Central memory CD8-positive, alpha-beta T cell (primary cell): ENCODE measurements at regions not wholly inside any gene's neighbourhood (a gene's known extent, or its start where the extent isn't known, plus 50 kb on each side); places are given as distances from the start of the nearest gene placed in this dataset.

Experiments used
- ATAC-seq: fragments of 150-1000 bp; cut with Tn5 transposase; replicated peaks from 2 replicates; pipeline ENCODE4 v1.10.0; 2022; ENCODE audit warnings: mild to moderate bottlenecking, moderate FRiP score, moderate number of reproducible peaks; ENCODE audit not compliant: poor library complexity, severe bottlenecking; ENCODE audit errors: extremely low read depth
- DNase-seq, 2 donors: peaks; one replicate each; pipeline ENCODE4 v3.0.0; 2021; ENCODE audit warnings: low spot score in 2 of 2
- H3K27ac Mint-ChIP-seq: one replicate; pipeline ENCODE4 v1.8.0; 2022; ENCODE audit warnings: low read depth, mild to moderate bottlenecking, moderate library complexity, mixed read lengths
- H3K27me3 Mint-ChIP-seq: one replicate; pipeline ENCODE4 v1.8.0; 2022; ENCODE audit warnings: mixed read lengths
- H3K36me3 Mint-ChIP-seq: one replicate; pipeline ENCODE4 v1.8.0; 2022; ENCODE audit warnings: mild to moderate bottlenecking, moderate library complexity, mixed read lengths; ENCODE audit not compliant: insufficient read depth
- H3K4me1 Mint-ChIP-seq: one replicate; pipeline ENCODE4 v1.8.0; 2022; ENCODE audit warnings: mixed read lengths
- H3K4me3 Mint-ChIP-seq: one replicate; pipeline ENCODE4 v1.8.0; 2022; ENCODE audit warnings: mild to moderate bottlenecking, moderate library complexity, mixed read lengths
- H3K9me3 Mint-ChIP-seq: one replicate; pipeline ENCODE4 v1.8.0; 2022; ENCODE audit warnings: mixed read lengths

DNA sequence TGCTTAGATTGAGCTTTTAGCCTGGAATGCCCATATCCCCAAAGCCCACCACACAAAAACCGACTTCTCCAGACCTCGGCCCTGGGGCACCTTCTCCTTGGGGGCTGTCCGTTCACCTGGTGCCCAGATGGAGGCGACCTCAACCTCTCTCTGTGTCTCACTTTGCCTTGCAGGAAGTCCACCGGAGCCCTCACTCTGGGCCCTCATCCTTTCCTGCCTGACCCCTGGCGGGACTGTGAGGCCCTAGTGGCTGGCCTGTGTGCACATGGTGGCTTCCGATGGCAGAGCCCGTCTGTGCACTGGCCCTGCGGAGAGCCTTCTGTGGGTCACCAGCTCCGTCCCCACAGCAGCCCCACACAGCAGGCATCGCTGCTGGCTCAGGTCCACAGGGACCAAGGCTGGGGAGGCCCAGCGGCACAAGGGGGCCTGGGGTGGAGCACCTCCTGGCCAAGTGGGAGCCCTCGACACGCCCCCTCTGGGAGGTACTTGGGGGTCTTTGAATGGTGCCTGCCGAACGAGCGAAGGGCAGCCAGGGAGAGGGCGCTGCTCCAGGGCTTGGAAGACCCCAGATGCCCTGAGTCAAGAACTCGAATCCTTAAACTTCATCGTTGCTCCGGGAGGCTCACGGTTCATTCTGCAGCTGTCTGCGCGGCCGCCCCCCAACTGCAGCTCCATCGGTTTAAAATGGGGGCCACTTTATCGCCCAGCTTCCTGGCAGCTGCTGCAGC lies 97.2 kb upstream of the ADRA2C start:
- DNase-seq (no peak), ATAC-seq (no peak)
- H3K9me3 Mint-ChIP-seq: peaks cover 6% of the 10 kb centered on the region
- H3K27ac Mint-ChIP-seq: no peak overlapping the region
- peaks cover 22% of the 10 kb centered on the region for H3K27me3 Mint-ChIP-seq
- H3K4me3 Mint-ChIP-seq: no peak overlapping the region
- H3K4me1 Mint-ChIP-seq: no peaks in the 10 kb centered on the region
- no peaks in the 10 kb centered on the region for H3K36me3 Mint-ChIP-seq

DNA sequence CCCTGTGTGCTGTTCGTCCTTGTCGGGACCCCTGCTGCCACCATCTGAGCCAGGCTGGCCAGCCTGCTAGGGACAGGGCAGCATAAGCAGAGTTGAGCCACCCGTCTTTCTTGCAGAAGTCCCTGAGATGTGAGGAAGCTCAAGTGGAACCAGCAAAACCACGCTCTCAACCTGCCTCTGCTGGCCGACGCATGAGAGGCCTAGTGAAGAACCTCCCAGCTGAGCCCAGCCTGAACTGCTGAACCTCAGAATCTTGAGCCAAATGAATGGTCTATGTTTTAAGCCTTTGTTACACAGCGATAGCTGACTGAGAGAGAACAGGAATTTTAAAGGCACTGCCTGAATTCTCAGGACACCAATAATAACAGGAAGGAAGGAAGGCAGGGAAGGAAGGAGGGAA lies 98.9 kb upstream of the ADRA2C start:
- no peak for DNase-seq
- H3K27ac Mint-ChIP-seq: no peak overlapping the region
- ATAC-seq: no peak
- H3K4me3 Mint-ChIP-seq: no peak overlapping the region
- no peaks in the 10 kb centered on the region for H3K4me1 Mint-ChIP-seq
- H3K36me3 Mint-ChIP-seq: no peaks in the 10 kb centered on the region
- no peaks in the 10 kb centered on the region for H3K9me3 Mint-ChIP-seq
- H3K27me3 Mint-ChIP-seq: peaks cover 13% of the 10 kb centered on the region

DNA sequence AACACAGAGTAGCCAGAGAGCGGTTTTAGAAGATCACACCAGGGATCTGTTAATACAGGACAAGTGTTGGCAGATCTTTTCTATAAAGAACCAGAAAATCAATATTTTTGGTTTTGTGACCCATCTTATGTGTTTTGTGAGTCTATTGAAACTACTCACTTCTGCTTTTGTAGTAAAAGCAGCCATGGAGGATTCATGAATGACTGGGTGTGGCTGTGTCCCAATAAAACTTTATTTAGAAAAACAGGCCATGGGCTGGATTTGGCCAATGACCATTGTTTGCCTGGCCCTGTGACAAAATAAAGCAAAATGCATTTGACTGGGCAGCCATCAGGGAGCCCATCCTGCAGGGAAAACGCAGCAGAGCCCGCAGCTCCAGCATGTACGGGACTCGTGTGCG lies 99.9 kb upstream of the ADRA2C start:
- H3K36me3 Mint-ChIP-seq: no peaks in the 10 kb centered on the region
- no peak overlapping the region for H3K4me3 Mint-ChIP-seq
- H3K27me3 Mint-ChIP-seq: peaks cover 5% of the 10 kb centered on the region
- ATAC-seq (no peak), DNase-seq (no peak)
- H3K27ac Mint-ChIP-seq: no peak overlapping the region
- no peaks in the 10 kb centered on the region for H3K4me1 Mint-ChIP-seq
- H3K9me3 Mint-ChIP-seq: no peaks in the 10 kb centered on the region

DNA sequence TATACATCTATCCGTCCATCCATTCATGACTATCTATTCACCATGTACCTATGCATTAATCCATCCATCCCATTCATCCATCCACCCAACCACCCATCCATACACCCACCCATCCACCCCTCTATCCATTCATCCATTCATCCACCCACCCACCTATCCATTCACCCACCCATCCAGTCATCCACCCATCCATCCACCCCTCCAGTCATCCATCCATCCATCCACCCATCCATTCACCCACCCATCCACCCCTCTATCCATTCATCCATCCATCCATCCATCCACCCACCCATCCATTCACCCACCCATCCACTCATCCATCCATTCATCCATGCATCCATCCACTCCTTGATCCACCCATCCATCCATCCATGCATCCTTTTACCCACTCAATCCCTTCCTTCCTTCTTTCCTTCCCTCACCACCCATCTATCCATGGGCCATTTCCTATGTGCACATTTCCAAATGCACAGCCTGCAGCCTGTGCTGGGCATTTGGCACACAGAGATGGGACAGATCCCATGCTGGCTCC lies 100.8 kb upstream of the ADRA2C start:
- H3K4me3 Mint-ChIP-seq: no peak overlapping the region
- no peak overlapping the region for H3K27ac Mint-ChIP-seq
- H3K36me3 Mint-ChIP-seq: no peaks in the 10 kb centered on the region
- ATAC-seq: no peak
- no peak for DNase-seq
- H3K27me3 Mint-ChIP-seq: no peaks in the 10 kb centered on the region
- no peaks in the 10 kb centered on the region for H3K4me1 Mint-ChIP-seq
- no peaks in the 10 kb centered on the region for H3K9me3 Mint-ChIP-seq

DNA sequence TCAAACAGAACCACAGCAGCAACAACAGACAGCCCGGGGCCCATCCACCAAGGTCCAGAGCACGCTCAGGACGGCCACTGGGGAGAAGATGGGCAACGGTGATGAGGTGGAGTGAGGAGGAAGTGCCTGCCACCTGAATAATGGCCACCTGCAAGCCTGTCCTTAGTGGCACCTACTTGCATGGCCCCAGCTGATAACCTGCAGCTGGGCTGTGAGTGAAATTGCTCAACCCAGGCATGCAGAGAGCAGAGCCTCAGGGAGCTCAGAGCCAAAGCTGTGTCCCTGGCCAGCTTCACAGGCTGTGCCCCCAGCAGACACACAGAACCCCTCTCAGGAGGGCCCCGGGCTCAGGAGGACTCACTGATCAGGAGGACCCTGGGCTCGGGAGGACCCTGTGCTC lies 102.4 kb upstream of the ADRA2C start:
- Mint-ChIP-seq H3K27ac (no peak overlapping the region), H3K36me3 (no peaks in the 10 kb centered on the region), H3K27me3 (peaks cover 5% of the 10 kb centered on the region), H3K4me3 (no peak overlapping the region), H3K4me1 (no peaks in the 10 kb centered on the region), H3K9me3 (no peaks in the 10 kb centered on the region)
- DNase-seq (no peak), ATAC-seq (no peak)

DNA sequence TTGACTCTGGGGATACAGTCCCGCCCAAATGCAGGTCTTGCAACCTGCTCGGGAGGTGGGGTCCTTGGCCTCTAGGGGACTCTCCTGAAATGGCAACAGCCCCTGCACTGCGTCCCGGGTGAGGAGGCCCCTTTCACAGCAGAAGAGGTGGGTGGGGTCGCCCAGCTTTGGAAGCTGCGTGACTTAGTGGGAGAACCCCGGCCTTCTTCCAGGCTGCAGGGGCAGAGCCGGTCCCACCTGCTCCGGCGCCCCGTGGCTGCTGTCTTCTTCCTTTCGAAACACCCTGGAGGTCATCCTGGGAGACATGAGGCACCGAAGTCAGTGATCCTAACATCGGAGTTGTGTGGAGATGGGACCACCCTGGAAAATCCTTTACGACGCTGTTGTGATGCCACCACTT lies 103.7 kb upstream of the ADRA2C start:
- ATAC-seq (no peak), DNase-seq (no peak)
- no peak overlapping the region for H3K4me3 Mint-ChIP-seq
- H3K27me3 Mint-ChIP-seq: peaks cover 11% of the 10 kb centered on the region
- no peaks in the 10 kb centered on the region for H3K4me1 Mint-ChIP-seq
- no peaks in the 10 kb centered on the region for H3K9me3 Mint-ChIP-seq
- no peak overlapping the region for H3K27ac Mint-ChIP-seq
- H3K36me3 Mint-ChIP-seq: no peaks in the 10 kb centered on the region

DNA sequence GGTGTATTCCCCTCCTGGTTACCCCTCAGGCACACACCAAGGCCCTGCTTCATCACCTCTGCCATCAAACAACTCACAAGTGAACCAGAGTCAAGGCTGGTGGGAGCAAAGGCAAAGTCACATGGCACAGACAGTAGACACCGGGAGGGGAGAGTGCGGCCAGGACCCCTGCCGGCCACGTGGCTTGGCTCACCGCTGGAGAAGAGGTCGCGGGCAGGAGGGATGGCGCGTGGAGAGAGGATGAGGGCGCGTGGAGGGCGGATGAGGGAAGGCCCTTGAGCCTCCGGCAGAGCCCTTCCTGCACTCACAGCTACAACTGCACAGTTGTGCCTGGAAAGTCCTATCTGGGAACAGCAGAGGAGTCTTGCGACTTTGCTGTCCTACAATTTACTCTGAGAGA lies 104.2 kb upstream of the ADRA2C start:
- ATAC-seq: no peak
- Mint-ChIP-seq H3K27me3 (peaks cover 11% of the 10 kb centered on the region), H3K36me3 (no peaks in the 10 kb centered on the region), H3K4me3 (no peak overlapping the region), H3K9me3 (no peaks in the 10 kb centered on the region), H3K4me1 (no peaks in the 10 kb centered on the region), H3K27ac (no peak overlapping the region)
- DNase-seq: no peak

DNA sequence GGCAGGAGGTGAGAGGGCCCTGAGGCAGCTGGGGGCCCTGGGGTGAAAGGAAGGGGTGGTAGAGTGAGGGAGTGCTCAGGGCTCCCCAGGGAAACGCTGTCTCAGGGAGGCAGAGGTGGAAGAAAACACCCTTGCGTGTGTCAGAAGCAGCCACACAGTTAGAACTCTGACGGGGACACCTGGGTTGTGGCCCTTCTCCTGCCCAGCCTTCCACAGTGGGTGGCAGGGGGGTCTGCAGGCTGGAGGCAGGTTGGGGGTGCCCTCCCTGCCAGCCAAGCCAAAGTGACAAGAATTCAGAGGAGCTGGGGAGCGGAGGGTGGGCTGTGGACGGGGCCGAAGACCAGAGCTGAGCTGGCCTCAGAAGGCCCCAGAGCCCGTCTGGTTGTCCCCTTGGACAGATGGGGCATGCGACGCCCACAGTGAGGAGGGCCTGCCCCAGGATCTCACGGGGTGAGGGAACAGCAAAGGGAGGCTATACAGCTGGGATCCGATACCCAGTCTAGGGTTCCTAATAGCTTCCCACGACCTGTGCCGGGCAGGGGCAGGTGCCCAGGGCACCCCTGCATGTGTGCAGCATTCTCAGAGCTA lies 105.2 kb upstream of the ADRA2C start:
- Mint-ChIP-seq H3K27ac (no peak overlapping the region), H3K36me3 (no peaks in the 10 kb centered on the region), H3K9me3 (no peaks in the 10 kb centered on the region), H3K4me1 (no peaks in the 10 kb centered on the region), H3K27me3 (peaks cover 19% of the 10 kb centered on the region), H3K4me3 (no peak overlapping the region)
- no peak for DNase-seq
- no peak for ATAC-seq

DNA sequence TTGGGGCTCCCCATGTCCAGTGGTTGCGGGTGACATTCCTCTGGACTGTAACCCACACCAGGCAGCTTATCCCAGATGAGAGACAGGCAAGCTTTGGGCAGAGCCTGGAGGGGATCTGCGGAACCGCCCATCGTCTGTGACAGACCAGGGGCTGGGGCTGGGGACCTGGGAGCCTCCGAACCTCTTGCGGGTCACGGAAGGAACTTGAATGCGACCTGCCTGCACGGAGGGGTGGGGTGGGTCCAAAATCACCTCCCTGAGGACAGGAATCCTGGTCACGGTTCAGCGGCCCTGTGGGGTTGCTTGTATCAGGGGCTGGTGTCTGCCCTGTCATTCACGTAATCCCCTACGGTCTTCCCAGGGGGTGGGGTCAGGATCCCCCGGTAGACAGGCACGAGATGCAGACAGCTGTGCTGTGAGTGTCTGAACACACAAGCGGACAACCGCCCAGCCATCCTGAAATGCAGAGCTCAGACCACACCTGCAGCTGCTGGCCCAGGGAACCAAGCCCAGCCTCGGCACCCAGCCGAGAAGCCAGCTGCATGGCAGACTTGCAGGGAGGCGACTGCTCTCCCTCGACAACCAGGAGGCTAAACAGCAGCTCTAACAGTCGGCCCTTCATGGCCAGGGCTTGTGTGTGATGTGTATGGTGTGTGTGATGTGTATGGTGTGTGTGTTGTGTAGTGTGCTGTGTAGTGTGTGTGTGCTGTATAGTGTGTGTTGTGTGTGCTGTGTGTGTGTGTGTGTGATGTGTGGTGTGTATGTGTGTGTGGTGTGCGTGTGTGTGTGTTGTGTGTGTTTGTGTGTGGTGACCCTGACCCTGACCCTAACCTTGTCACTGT lies 105.9 kb upstream of the ADRA2C start:
- H3K36me3 Mint-ChIP-seq: no peaks in the 10 kb centered on the region
- H3K27me3 Mint-ChIP-seq: peaks cover 23% of the 10 kb centered on the region
- no peaks in the 10 kb centered on the region for H3K4me1 Mint-ChIP-seq
- H3K4me3 Mint-ChIP-seq: no peak overlapping the region
- DNase-seq (no peak), ATAC-seq (no peak)
- no peaks in the 10 kb centered on the region for H3K9me3 Mint-ChIP-seq
- H3K27ac Mint-ChIP-seq: no peak overlapping the region

DNA sequence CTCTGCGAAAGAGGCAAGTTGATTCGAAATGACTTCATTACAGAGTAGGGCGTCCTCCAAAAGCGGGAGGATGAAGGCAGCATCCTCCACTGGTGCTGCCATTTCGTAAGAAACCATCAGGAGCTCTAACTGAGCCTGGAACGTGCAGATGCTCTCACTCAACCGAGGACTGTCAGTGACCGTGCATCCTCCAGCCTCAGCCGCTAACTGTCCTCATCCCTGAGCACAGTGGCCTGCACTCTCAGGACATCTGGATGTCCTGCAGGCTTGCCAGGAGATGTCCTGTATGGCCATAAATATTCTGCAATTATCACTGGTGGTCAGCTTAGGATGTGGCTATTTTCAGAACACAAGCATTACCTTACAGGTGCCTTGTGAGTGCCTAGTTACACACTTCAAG lies 107.1 kb upstream of the ADRA2C start:
- no peaks in the 10 kb centered on the region for H3K4me1 Mint-ChIP-seq
- H3K36me3 Mint-ChIP-seq: no peaks in the 10 kb centered on the region
- DNase-seq: no peak
- peaks cover 26% of the 10 kb centered on the region for H3K27me3 Mint-ChIP-seq
- no peak for ATAC-seq
- no peaks in the 10 kb centered on the region for H3K9me3 Mint-ChIP-seq
- H3K27ac Mint-ChIP-seq: no peak overlapping the region
- no peak overlapping the region for H3K4me3 Mint-ChIP-seq

DNA sequence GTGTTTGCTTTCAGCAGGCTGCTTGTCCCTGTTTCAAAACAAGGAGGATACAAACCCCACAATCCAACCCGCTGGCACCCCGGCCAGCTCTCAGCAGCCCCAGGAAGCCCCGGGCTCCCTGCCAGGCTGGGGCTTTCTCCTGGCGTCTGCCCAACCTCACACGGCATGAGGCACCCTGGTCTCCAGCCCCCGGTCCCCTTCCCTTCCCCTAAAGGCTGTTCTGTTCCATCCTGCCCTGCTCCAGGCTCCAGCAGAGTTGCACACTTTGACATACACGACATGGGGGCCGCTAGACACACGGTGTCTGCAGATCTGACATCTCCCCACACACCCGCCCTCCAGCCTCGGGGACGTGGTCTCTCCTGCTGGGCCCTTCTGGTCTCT lies 107.7 kb upstream of the ADRA2C start:
- DNase-seq: no peak
- no peak overlapping the region for H3K4me3 Mint-ChIP-seq
- no peak overlapping the region for H3K27ac Mint-ChIP-seq
- no peaks in the 10 kb centered on the region for H3K4me1 Mint-ChIP-seq
- H3K36me3 Mint-ChIP-seq: no peaks in the 10 kb centered on the region
- peaks cover 32% of the 10 kb centered on the region for H3K27me3 Mint-ChIP-seq
- no peaks in the 10 kb centered on the region for H3K9me3 Mint-ChIP-seq
- no peak for ATAC-seq

DNA sequence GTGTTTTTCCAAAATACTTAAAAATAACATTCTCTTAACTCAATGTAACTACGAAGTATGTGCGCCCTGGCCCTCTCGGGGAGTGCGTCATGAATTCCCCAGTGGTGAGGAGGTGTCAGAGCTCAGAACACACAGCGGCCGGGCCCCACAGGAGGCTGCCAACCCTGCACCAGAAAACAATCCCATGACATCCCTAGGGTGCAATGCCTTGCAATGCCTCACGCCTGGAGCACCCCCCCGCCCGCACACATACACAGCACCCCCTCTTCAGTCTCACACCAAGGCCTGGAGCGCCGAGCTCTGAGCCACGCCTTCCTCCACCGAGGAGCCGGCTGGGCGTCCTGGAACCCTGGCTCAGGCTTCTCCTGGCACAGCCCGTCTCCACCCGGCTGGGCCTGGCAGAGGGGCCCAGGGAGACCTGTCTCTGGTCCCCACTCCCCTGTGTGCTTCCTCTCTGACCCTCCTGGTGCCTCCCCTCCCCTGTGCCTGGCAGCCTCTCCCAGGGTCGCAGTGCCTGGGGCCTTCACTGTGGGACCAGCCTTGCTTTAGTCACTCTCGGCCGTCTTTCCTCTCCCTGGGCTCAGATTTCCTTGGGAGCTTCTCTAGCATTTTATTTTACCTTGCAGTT lies 108.2 kb upstream of the ADRA2C start:
- ATAC-seq (no peak), DNase-seq (no peak)
- peaks cover 37% of the 10 kb centered on the region for H3K27me3 Mint-ChIP-seq
- no peak overlapping the region for H3K27ac Mint-ChIP-seq
- H3K4me3 Mint-ChIP-seq: no peak overlapping the region
- no peaks in the 10 kb centered on the region for H3K4me1 Mint-ChIP-seq
- no peaks in the 10 kb centered on the region for H3K36me3 Mint-ChIP-seq
- H3K9me3 Mint-ChIP-seq: no peaks in the 10 kb centered on the region
